Neural progenitor cell (in vitro differentiated cells): ENCODE measurements at regions not wholly inside any gene's neighbourhood (a gene's known extent, or its start where the extent isn't known, plus 50 kb on each side); places are given as distances from the start of the nearest gene placed in this dataset.

Experiments
- EZH2 ChIP-seq: fragments of 200-600 bp; sonication (generic); IDR thresholded peaks from 2 replicates; pipeline ENCODE4 v1.6.1; 2017; ENCODE audit warnings: antibody characterized with exemption, mild to moderate bottlenecking, moderate library complexity
- EZH2phosphoT487 ChIP-seq: fragments of 200-600 bp; sonication (generic); IDR thresholded peaks from 2 replicates; pipeline ENCODE4 v1.6.1; 2017; ENCODE audit warnings: antibody characterized with exemption
- TF ChIP-seq, protein P1 (sequence below): fragments of 200-600 bp; sonication (generic); IDR thresholded peaks from 2 replicates; pipeline ENCODE4 v1.5.1; 2017; ENCODE audit warnings: antibody characterized with exemption, mild to moderate bottlenecking

DNA sequence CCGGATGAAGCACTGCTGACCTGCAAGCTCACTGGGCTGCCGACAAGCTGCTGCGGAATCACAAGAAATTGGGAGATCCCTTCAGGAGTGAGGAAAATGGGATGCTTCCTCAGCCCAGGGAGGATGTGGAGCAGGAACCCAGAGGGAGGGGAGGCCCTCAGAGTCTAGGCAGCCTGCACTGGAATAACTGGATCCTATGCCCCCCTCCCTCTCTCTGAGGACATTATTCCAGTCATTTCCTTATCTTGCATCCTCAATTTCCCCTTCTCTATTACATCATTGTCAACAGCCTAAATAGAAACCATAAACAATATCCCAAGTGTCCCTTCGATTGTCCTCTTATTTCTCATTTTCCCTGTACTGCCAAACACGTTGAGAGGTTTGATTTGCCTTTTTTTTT is 169.0 kb downstream of the OPA1 start:
- TF ChIP-seq, protein P1, sequence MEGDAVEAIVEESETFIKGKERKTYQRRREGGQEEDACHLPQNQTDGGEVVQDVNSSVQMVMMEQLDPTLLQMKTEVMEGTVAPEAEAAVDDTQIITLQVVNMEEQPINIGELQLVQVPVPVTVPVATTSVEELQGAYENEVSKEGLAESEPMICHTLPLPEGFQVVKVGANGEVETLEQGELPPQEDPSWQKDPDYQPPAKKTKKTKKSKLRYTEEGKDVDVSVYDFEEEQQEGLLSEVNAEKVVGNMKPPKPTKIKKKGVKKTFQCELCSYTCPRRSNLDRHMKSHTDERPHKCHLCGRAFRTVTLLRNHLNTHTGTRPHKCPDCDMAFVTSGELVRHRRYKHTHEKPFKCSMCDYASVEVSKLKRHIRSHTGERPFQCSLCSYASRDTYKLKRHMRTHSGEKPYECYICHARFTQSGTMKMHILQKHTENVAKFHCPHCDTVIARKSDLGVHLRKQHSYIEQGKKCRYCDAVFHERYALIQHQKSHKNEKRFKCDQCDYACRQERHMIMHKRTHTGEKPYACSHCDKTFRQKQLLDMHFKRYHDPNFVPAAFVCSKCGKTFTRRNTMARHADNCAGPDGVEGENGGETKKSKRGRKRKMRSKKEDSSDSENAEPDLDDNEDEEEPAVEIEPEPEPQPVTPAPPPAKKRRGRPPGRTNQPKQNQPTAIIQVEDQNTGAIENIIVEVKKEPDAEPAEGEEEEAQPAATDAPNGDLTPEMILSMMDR = no peak
- no peak for TF ChIP-seq EZH2
- TF ChIP-seq EZH2phosphoT487 = no peak
